Mucosa of descending colon (tissue), 3 donors: ENCODE measurements at regions not wholly inside any gene's neighbourhood (a gene's known extent, or its start where the extent isn't known, plus 50 kb on each side); places are given as distances from the start of the nearest gene placed in this dataset.

ENCODE experiments used
- ATAC-seq: fragments of 200-7000 bp; cut with Tn5 transposase; one replicate; pipeline ENCODE4 v1.9.1; 2020; ENCODE audit warnings: mild to moderate bottlenecking, moderate library complexity
- DNase-seq, 3 donors: peaks; one replicate each; pipeline ENCODE4 v3.0.0-alpha.2; 2020
- H3K36me3 ChIP-seq: fragments of 200-600 bp; one replicate; pipeline ENCODE4 v1.8.0; 2021; ENCODE audit warnings: low read depth, mild to moderate bottlenecking
- H3K4me1 ChIP-seq: fragments of 200-600 bp; one replicate; pipeline ENCODE4 v1.8.0; 2021; ENCODE audit warnings: low read depth, mild to moderate bottlenecking
- H3K4me3 ChIP-seq: fragments of 200-600 bp; one replicate; pipeline ENCODE4 v1.8.0; 2021; ENCODE audit warnings: mild to moderate bottlenecking
- H3K9me3 ChIP-seq: fragments of 200-600 bp; one replicate; pipeline ENCODE4 v1.8.0; 2021; ENCODE audit warnings: mild to moderate bottlenecking
- CTCF ChIP-seq: fragments of 200-600 bp; IDR thresholded peaks from one replicate; pipeline ENCODE4 v1.8.0; 2022; ENCODE audit warnings: antibody characterized with exemption, mild to moderate bottlenecking
- intact Hi-C, 2 donors: fragments of 100-400 bp; cut with DNase I in 1 of 2; cut with micrococcal nuclease in 1 of 2; formaldehyde crosslinking; loops; one replicate each; pipeline versions ENCODE4 v1.11.0 to v1.11.1; 2022; cut with DNase I, micrococcal nuclease
- donor health status: DM: no; HTN: no; CAD: no; lungs with moderate emphysema.
- donor health status: DM: no; HTN: no; CAD: no.
- donor health status: DM: no; HTN: yes; CAD: no.

DNA sequence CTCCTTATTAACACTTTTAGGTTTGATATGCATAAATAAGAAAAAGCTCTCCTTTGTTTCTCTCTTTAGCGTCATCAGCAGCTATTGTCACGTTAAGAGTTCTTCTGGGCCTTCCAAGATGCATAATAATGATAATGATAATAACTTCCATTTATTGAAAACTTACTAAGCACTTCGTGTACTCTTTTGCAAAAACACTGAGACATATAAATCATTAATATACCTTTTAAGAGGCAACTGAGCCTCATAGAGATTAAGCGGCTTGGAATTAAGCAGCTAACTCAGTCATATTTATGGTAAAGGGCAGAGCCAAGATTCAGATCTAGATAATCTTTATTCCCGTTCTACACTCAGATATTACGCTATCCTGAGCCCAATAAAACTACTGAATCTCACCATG is 1105.1 kb downstream of the OLFM4 start:
- Histone ChIP-seq H3K9me3 (peaks cover 19% of the 10 kb centered on the region), H3K36me3 (no peaks in the 10 kb centered on the region), H3K4me1 (no peaks in the 10 kb centered on the region), H3K4me3 (no peak overlapping the region)
- ATAC-seq: no peak
- intact Hi-C loops: no loop called here
- no peak for TF ChIP-seq CTCF
- no peak for DNase-seq

- Histone ChIP-seq H3K36me3 (no peaks in the 10 kb centered on the region), H3K4me3 (no peak overlapping the region), H3K9me3 (peaks cover 32% of the 10 kb centered on the region), H3K4me1 (no peaks in the 10 kb centered on the region)
- ATAC-seq (no peak), DNase-seq (no peak)
- intact Hi-C loops: no loop called here
- no peak for TF ChIP-seq CTCF
Measured at GRCh38 chr13:54144828-54145227, 1116.2 kb downstream of the OLFM4 start.

- Histone ChIP-seq H3K9me3 (peaks cover 18% of the 10 kb centered on the region), H3K36me3 (no peaks in the 10 kb centered on the region), H3K4me1 (no peaks in the 10 kb centered on the region), H3K4me3 (no peak overlapping the region)
- intact Hi-C loops: no loop called here
- ATAC-seq (no peak), DNase-seq (no peak)
- no peak for TF ChIP-seq CTCF
Measured at GRCh38 chr13:54150851-54151250, 1122.2 kb downstream of the OLFM4 start.

DNA sequence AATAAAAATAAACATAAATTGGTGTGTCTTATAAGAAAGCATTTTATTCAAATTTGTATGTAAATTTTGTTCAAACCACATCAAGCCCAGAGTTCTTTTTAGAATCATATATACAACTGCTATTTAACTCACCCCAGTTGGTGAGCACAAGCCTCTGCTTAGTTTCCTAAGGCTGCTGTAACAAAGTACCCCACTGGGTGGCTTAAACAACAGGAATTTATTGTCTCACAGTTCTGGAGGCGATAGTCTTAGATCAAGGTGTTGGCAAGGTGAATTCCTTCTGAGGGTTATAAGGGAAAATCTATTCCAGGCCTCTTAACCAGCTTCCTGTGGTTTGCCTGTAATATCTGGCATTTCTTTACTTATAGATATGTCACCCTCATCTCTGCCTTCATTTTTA is 1133.5 kb downstream of the OLFM4 start:
- DNase-seq (no peak), ATAC-seq (no peak)
- Histone ChIP-seq H3K4me3 (no peak overlapping the region), H3K36me3 (no peaks in the 10 kb centered on the region), H3K9me3 (peaks cover 14% of the 10 kb centered on the region), H3K4me1 (no peaks in the 10 kb centered on the region)
- TF ChIP-seq CTCF: no peak
- intact Hi-C loops: no loop called here

GRCh38 chr13:54165581-54166215 is 1137.1 kb downstream of the OLFM4 start:
- Histone ChIP-seq H3K36me3 (no peaks in the 10 kb centered on the region), H3K4me1 (no peaks in the 10 kb centered on the region), H3K9me3 (peaks cover 17% of the 10 kb centered on the region), H3K4me3 (no peak overlapping the region)
- no peak for ATAC-seq
- TF ChIP-seq CTCF: no peak
- no peak for DNase-seq
- intact Hi-C loops: no loop called here

DNA sequence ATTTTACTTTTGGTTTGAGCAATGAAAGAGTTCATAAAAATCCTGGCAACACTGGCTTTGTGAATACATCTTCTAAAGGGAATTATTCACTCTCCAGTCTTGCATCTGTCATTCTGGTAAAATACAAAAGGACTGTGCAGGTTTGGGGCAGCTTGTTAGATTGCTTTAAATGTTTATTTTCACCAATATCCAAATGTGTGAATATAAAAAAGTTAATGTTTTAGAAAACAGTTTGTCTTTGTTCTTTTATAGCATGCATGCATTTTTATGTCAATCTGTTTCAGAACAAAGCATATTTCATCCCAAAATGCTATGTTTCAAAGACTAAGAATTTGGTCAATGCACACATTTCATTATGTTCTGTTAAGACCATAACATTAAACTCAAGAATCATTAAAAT is 1145.4 kb downstream of the OLFM4 start:
- no peaks in the 10 kb centered on the region for H3K36me3 ChIP-seq
- no peak for TF ChIP-seq CTCF
- DNase-seq (no peak), ATAC-seq (no peak)
- intact Hi-C loops: no loop called here
- H3K9me3 ChIP-seq: peaks cover 38% of the 10 kb centered on the region
- H3K4me3 ChIP-seq: no peak overlapping the region
- no peaks in the 10 kb centered on the region for H3K4me1 ChIP-seq
